ENCODE measurements at regions not wholly inside any gene's neighbourhood (a gene's known extent, or its start where the extent isn't known, plus 50 kb on each side); places are given as distances from the start of the nearest gene placed in this dataset.
"Not testable (repeated sequence)": the region's sequence is repeated elsewhere in the genome, so short reads cannot be mapped to it uniquely, and the experiment has no call there.

GRCh38 chr16:88309174-88309907 is 73.4 kb upstream of the ZNF469 start:
- Mint-ChIP-seq H3K9me3 (peaks cover 12% of the 10 kb centered on the region), H3K36me3 (peaks cover 1% of the 10 kb centered on the region), H3K27me3 (peaks cover 6% of the 10 kb centered on the region), H3K4me1 (peaks cover 3% of the 10 kb centered on the region), H3K27ac (no peak overlapping the region), H3K4me3 (no peak overlapping the region)
- POLR2A ChIA-PET = no interaction called here
- no peak for DNase-seq
- ATAC-seq (ENCODE audit: low read depth) = no peak

GRCh38 chr16:88309908-88310265 is 72.9 kb upstream of the ZNF469 start:
- POLR2A ChIA-PET = no interaction called here
- H3K27me3 Mint-ChIP-seq = peaks cover 6% of the 10 kb centered on the region
- peaks cover 12% of the 10 kb centered on the region for H3K9me3 Mint-ChIP-seq
- DNase-seq (no peak), ATAC-seq (ENCODE audit: low read depth) (no peak)
- peaks cover 1% of the 10 kb centered on the region for H3K36me3 Mint-ChIP-seq
- no peak overlapping the region for H3K27ac Mint-ChIP-seq
- H3K4me3 Mint-ChIP-seq = no peak overlapping the region
- H3K4me1 Mint-ChIP-seq = peaks cover 3% of the 10 kb centered on the region

GRCh38 chr16:88310796-88311605 is 71.8 kb upstream of the ZNF469 start:
- no peaks in the 10 kb centered on the region for H3K4me1 Mint-ChIP-seq
- H3K4me3 Mint-ChIP-seq = no peak overlapping the region
- no peak for ATAC-seq (ENCODE audit: low read depth)
- DNase-seq = no peak
- no peak overlapping the region for H3K27ac Mint-ChIP-seq
- peaks cover 4% of the 10 kb centered on the region for H3K9me3 Mint-ChIP-seq
- peaks cover 6% of the 10 kb centered on the region for H3K27me3 Mint-ChIP-seq
- POLR2A ChIA-PET = no interaction called here
- no peaks in the 10 kb centered on the region for H3K36me3 Mint-ChIP-seq

GRCh38 chr16:88311860-88312259 is 70.9 kb upstream of the ZNF469 start:
- POLR2A ChIA-PET; H3K27me3 Mint-ChIP-seq; H3K4me3 Mint-ChIP-seq; H3K4me1 Mint-ChIP-seq; ATAC-seq (ENCODE audit: low read depth); H3K36me3 Mint-ChIP-seq; H3K27ac Mint-ChIP-seq; DNase-seq; H3K9me3 Mint-ChIP-seq: not testable (repeated sequence)

- ATAC-seq (ENCODE audit: low read depth) (no peak), DNase-seq (no peak)
- Mint-ChIP-seq H3K36me3 (no peaks in the 10 kb centered on the region), H3K4me3 (no peak overlapping the region), H3K9me3 (peaks cover 4% of the 10 kb centered on the region), H3K27me3 (peaks cover 6% of the 10 kb centered on the region), H3K4me1 (no peaks in the 10 kb centered on the region), H3K27ac (no peak overlapping the region)
- POLR2A ChIA-PET = no interaction called here
Measured at GRCh38 chr16:88312732-88313131, 70.0 kb upstream of the ZNF469 start.

- no peaks in the 10 kb centered on the region for H3K4me1 Mint-ChIP-seq
- peaks cover 2% of the 10 kb centered on the region for H3K27me3 Mint-ChIP-seq
- no peak overlapping the region for H3K4me3 Mint-ChIP-seq
- DNase-seq = no peak
- H3K36me3 Mint-ChIP-seq = no peaks in the 10 kb centered on the region
- H3K9me3 Mint-ChIP-seq = peaks cover 4% of the 10 kb centered on the region
- no peak for ATAC-seq (ENCODE audit: low read depth)
- no peak overlapping the region for H3K27ac Mint-ChIP-seq
- POLR2A ChIA-PET = no interaction called here
Measured at GRCh38 chr16:88314991-88315542, 67.7 kb upstream of the ZNF469 start.

GRCh38 chr16:88315543-88316105 is 67.1 kb upstream of the ZNF469 start:
- Mint-ChIP-seq H3K27me3 (peaks cover 2% of the 10 kb centered on the region), H3K4me3 (no peak overlapping the region), H3K27ac (no peak overlapping the region), H3K4me1 (no peaks in the 10 kb centered on the region), H3K9me3 (peaks cover 4% of the 10 kb centered on the region), H3K36me3 (no peaks in the 10 kb centered on the region)
- ATAC-seq (ENCODE audit: low read depth) = no peak
- no peak for DNase-seq
- POLR2A ChIA-PET = no interaction called here

- H3K27ac Mint-ChIP-seq = no peak overlapping the region
- H3K9me3 Mint-ChIP-seq = peaks cover 4% of the 10 kb centered on the region
- no peak overlapping the region for H3K4me3 Mint-ChIP-seq
- DNase-seq (no peak), ATAC-seq (ENCODE audit: low read depth) (no peak)
- H3K27me3 Mint-ChIP-seq = peaks cover 2% of the 10 kb centered on the region
- H3K36me3 Mint-ChIP-seq = no peaks in the 10 kb centered on the region
- no peaks in the 10 kb centered on the region for H3K4me1 Mint-ChIP-seq
- POLR2A ChIA-PET = no interaction called here
Measured at GRCh38 chr16:88316151-88316550, 66.6 kb upstream of the ZNF469 start.

- POLR2A ChIA-PET = no interaction called here
Measured at GRCh38 chr16:88316941-88317612, 65.7 kb upstream of the ZNF469 start.

GRCh38 chr16:88317613-88317965 is 65.2 kb upstream of the ZNF469 start:
- Mint-ChIP-seq H3K27ac (no peak overlapping the region), H3K27me3 (peaks cover 1% of the 10 kb centered on the region), H3K4me1 (no peaks in the 10 kb centered on the region), H3K4me3 (no peak overlapping the region), H3K36me3 (no peaks in the 10 kb centered on the region), H3K9me3 (peaks cover under 1% of the 10 kb centered on the region)
- ATAC-seq (ENCODE audit: low read depth) (no peak), DNase-seq (no peak)
- POLR2A ChIA-PET = no interaction called here

More at GRCh38 chr16:88316941-88317612, 65.7 kb upstream of the ZNF469 start:
- Mint-ChIP-seq H3K36me3 (no peaks in the 10 kb centered on the region), H3K4me1 (no peaks in the 10 kb centered on the region), H3K4me3 (no peak overlapping the region), H3K27ac (no peak overlapping the region), H3K27me3 (peaks cover 2% of the 10 kb centered on the region), H3K9me3 (peaks cover 4% of the 10 kb centered on the region)
- ATAC-seq (ENCODE audit: low read depth) (no peak), DNase-seq (no peak)

- no peaks in the 10 kb centered on the region for H3K9me3 Mint-ChIP-seq
- H3K27me3 Mint-ChIP-seq = no peaks in the 10 kb centered on the region
- no peaks in the 10 kb centered on the region for H3K36me3 Mint-ChIP-seq
- H3K27ac Mint-ChIP-seq = no peak overlapping the region
- H3K4me1 Mint-ChIP-seq = no peaks in the 10 kb centered on the region
- no peak overlapping the region for H3K4me3 Mint-ChIP-seq
- DNase-seq (no peak), ATAC-seq (ENCODE audit: low read depth) (no peak)
- POLR2A ChIA-PET = no interaction called here
Measured at GRCh38 chr16:88318051-88318450, 64.7 kb upstream of the ZNF469 start.

- Mint-ChIP-seq H3K27me3 (no peaks in the 10 kb centered on the region), H3K36me3 (no peaks in the 10 kb centered on the region), H3K4me3 (no peak overlapping the region), H3K27ac (no peak overlapping the region), H3K9me3 (no peaks in the 10 kb centered on the region), H3K4me1 (no peaks in the 10 kb centered on the region)
- ATAC-seq (ENCODE audit: low read depth) = no peak
- POLR2A ChIA-PET = no interaction called here
- DNase-seq = no peak
Measured at GRCh38 chr16:88318521-88318920, 64.2 kb upstream of the ZNF469 start.

GRCh38 chr16:88319116-88319965 is 63.4 kb upstream of the ZNF469 start:
- Mint-ChIP-seq H3K27ac (no peak overlapping the region), H3K4me1 (no peaks in the 10 kb centered on the region), H3K36me3 (no peaks in the 10 kb centered on the region), H3K4me3 (no peak overlapping the region), H3K9me3 (no peaks in the 10 kb centered on the region), H3K27me3 (no peaks in the 10 kb centered on the region)
- ATAC-seq (ENCODE audit: low read depth) = no peak
- no peak for DNase-seq
- POLR2A ChIA-PET = no interaction called here

Measured in activated naive CD8-positive, alpha-beta T cell treated with anti-CD3 and anti-CD28 coated beads, Interleukin-2, amount 10 ng/mL, durations not matched to agents 7 days and 5 days (primary cell).